IMR-90 (cell line): ENCODE measurements at regions not wholly inside any gene's neighbourhood (a gene's known extent, or its start where the extent isn't known, plus 50 kb on each side); places are given as distances from the start of the nearest gene placed in this dataset.

Source experiments
- ATAC-seq: fragments of 200-7000 bp; cut with Tn5 transposase; 2 replicates; pipeline ENCODE4 v1.9.1; 2020; ENCODE audit warnings: low read depth, mild to moderate bottlenecking, moderate library complexity
- BruUV-seq: library from RNA; stranded (reverse); fragments of 400-500 nt; replicated peaks from 2 replicates; lab custom pipeline; 2021; lab: Mats Ljungman, UMichigan
- CTCF ChIA-PET: fragments of 300-600 bp; formaldehyde crosslinking; extraction: SDS; loops from one replicate; lab custom pipeline; 2021; ENCODE audit warnings: antibody characterized with exemption; lab: Yijun Ruan, JAX
- POLR2A ChIA-PET: fragments of 300-600 bp; sonication (Branson Sonifier 250); formaldehyde crosslinking; loops from one replicate; lab custom pipeline; 2022; ENCODE audit warnings: antibody characterized with exemption; ENCODE audit not compliant: unreplicated experiment; lab: Charles Lee
- DNase-seq: peaks from one replicate; pipeline ENCODE4 v3.0.0; 2013
- H2AFZ ChIP-seq: replicated peaks from 2 replicates; pipeline ENCODE3; 2013; ENCODE audit warnings: low read length, mild to moderate bottlenecking; ENCODE audit not compliant: poor library complexity
- H2AK5ac ChIP-seq: 2 replicates; pipeline ENCODE4 v1.6.1; 2013; ENCODE audit warnings: low read depth, low read length, inconsistent platforms
- H2AK9ac ChIP-seq: replicated peaks from 2 replicates; pipeline ENCODE3; 2013; ENCODE audit warnings: mild to moderate bottlenecking, low read depth, low read length, moderate library complexity; ENCODE audit not compliant: poor library complexity
- H2BK120ac ChIP-seq: 2 replicates; pipeline ENCODE4 v1.6.1; 2013; ENCODE audit warnings: low read depth, low read length, inconsistent platforms
- H2BK15ac ChIP-seq: 3 replicates; pipeline ENCODE4 v1.6.1; 2013; ENCODE audit warnings: low read depth, low read length, inconsistent platforms
- H2BK20ac ChIP-seq: 2 replicates; pipeline ENCODE4 v1.6.1; 2013; ENCODE audit warnings: low read depth, mild to moderate bottlenecking, inconsistent platforms, low read length, moderate library complexity
- H2BK5ac ChIP-seq: 2 replicates; pipeline ENCODE4 v1.6.1; 2013; ENCODE audit warnings: mild to moderate bottlenecking, low read depth, low read length, inconsistent platforms; ENCODE audit not compliant: poor library complexity, severe bottlenecking
- H3K14ac ChIP-seq: replicated peaks from 2 replicates; pipeline ENCODE4 v1.6.1; 2013; ENCODE audit warnings: low read depth, low read length, inconsistent platforms
- H3K18ac ChIP-seq: 2 replicates; pipeline ENCODE4 v1.6.1; 2013; ENCODE audit warnings: low read depth, low read length, control low read depth
- H3K23ac ChIP-seq: 2 replicates; pipeline ENCODE4 v1.6.1; 2013; ENCODE audit warnings: low read depth, low read length, inconsistent platforms
- H3K27ac ChIP-seq: 2 replicates; pipeline ENCODE4 v1.5.1; 2013; ENCODE audit warnings: mild to moderate bottlenecking, control low read depth, low read length; ENCODE audit not compliant: insufficient read depth
- H3K27me3 ChIP-seq: 2 replicates; pipeline ENCODE4 v1.6.1; 2013; ENCODE audit warnings: low read length; ENCODE audit not compliant: control insufficient read depth, insufficient read depth
- H3K36me3 ChIP-seq: 2 replicates; pipeline ENCODE4 v1.6.1; 2013; ENCODE audit warnings: low read length, mixed read lengths; ENCODE audit not compliant: control insufficient read depth, insufficient read depth
- H3K4ac ChIP-seq: 2 replicates; pipeline ENCODE4 v1.6.1; 2013; ENCODE audit warnings: low read depth, low read length, inconsistent platforms
- H3K4me1 ChIP-seq: 2 replicates; pipeline ENCODE4 v1.6.1; 2013; ENCODE audit warnings: low read length, mixed read lengths; ENCODE audit not compliant: control insufficient read depth, insufficient read depth
- H3K4me2 ChIP-seq: 2 replicates; pipeline ENCODE4 v1.6.1; 2013; ENCODE audit warnings: low read depth, mild to moderate bottlenecking, control low read depth, low read length, moderate library complexity
- H3K4me3 ChIP-seq: 2 replicates; pipeline ENCODE4 v1.5.1; 2013; ENCODE audit warnings: low read depth, mild to moderate bottlenecking, control low read depth, low read length, moderate library complexity; ENCODE audit not compliant: insufficient read depth
- H3K56ac ChIP-seq: 2 replicates; pipeline ENCODE4 v1.6.1; 2013; ENCODE audit warnings: low read length, inconsistent platforms; ENCODE audit not compliant: insufficient read depth; ENCODE audit errors: extremely low read depth
- H3K79me1 ChIP-seq, 2 experiments: 2 replicates each; pipeline ENCODE4 v1.6.1; 2013; ENCODE audit warnings: low read length in 2 of 2, inconsistent platforms in 1 of 2, low read depth in 1 of 2
- H3K9ac ChIP-seq: 2 replicates; pipeline ENCODE4 v1.6.1; 2013; ENCODE audit warnings: low read depth, low read length, control low read depth
- H3K9me1 ChIP-seq: 2 replicates; pipeline ENCODE4 v1.6.1; 2013; ENCODE audit warnings: low read length, inconsistent platforms; ENCODE audit not compliant: insufficient read depth
- H3K9me3 ChIP-seq: 2 replicates; pipeline ENCODE4 v1.6.1; 2013; ENCODE audit warnings: low read length; ENCODE audit not compliant: control insufficient read depth, insufficient read depth
- H4K20me1 ChIP-seq: 2 replicates; pipeline ENCODE4 v1.6.1; 2013; ENCODE audit warnings: low read length, inconsistent platforms; ENCODE audit not compliant: insufficient read depth
- H4K5ac ChIP-seq: 2 replicates; pipeline ENCODE4 v1.6.1; 2013; ENCODE audit warnings: mild to moderate bottlenecking, low read depth, low read length, control low read depth
- H4K8ac ChIP-seq, 2 experiments: 2 replicates each; pipeline ENCODE4 v1.6.1; 2013; ENCODE audit warnings: low read depth in 2 of 2, low read length in 2 of 2, control low read depth in 1 of 2, inconsistent platforms in 1 of 2
- H4K91ac ChIP-seq: 2 replicates; pipeline ENCODE4 v1.6.1; 2013; ENCODE audit warnings: low read depth, low read length, inconsistent platforms; ENCODE audit not compliant: insufficient read depth
- CEBPB ChIP-seq: IDR thresholded peaks from 2 replicates; pipeline ENCODE4 v1.6.1; 2012; ENCODE audit warnings: low read depth, low read length, improper control_type of control experiment
- CHD1 ChIP-seq: IDR thresholded peaks from 2 replicates; pipeline ENCODE4 v1.6.1; 2012; ENCODE audit warnings: low read depth, low read length, improper control_type of control experiment
- CTCF ChIP-seq: conservative IDR thresholded peaks from 2 replicates; pipeline ENCODE4 v1.5.1; 2012; ENCODE audit warnings: mild to moderate bottlenecking, low read depth, low read length, improper control_type of control experiment
- ELK1 ChIP-seq: fragments of 150-350 bp; IDR thresholded peaks from 2 replicates; pipeline ENCODE4 v1.6.1; 2016; ENCODE audit warnings: low read depth, mild to moderate bottlenecking, low read length, moderate library complexity, borderline replicate concordance
- FOS ChIP-seq: fragments of 150-350 bp; IDR thresholded peaks from 2 replicates; pipeline ENCODE4 v1.6.1; 2016; ENCODE audit warnings: low read depth, low read length
- MAFK ChIP-seq: IDR thresholded peaks from 2 replicates; pipeline ENCODE4 v1.6.1; 2012; ENCODE audit warnings: low read depth, low read length, improper control_type of control experiment
- MAZ ChIP-seq: IDR thresholded peaks from 2 replicates; pipeline ENCODE4 v1.6.1; 2012; ENCODE audit warnings: low read depth, mild to moderate bottlenecking, low read length, improper control_type of control experiment, moderate library complexity, borderline replicate concordance
- MXI1 ChIP-seq: IDR thresholded peaks from 2 replicates; pipeline ENCODE4 v1.6.1; 2012; ENCODE audit warnings: low read depth, mild to moderate bottlenecking, low read length, moderate library complexity, borderline replicate concordance
- NFE2L2 ChIP-seq: fragments of 150-350 bp; IDR thresholded peaks from 2 replicates; pipeline ENCODE4 v1.6.1; 2016; ENCODE audit warnings: low read depth, mild to moderate bottlenecking, low read length
- RAD21 ChIP-seq: IDR thresholded peaks from 2 replicates; pipeline ENCODE4 v1.6.1; 2012; ENCODE audit warnings: low read length, improper control_type of control experiment
- RCOR1 ChIP-seq: IDR thresholded peaks from 2 replicates; pipeline ENCODE4 v1.6.1; 2012; ENCODE audit warnings: mild to moderate bottlenecking, low read length, improper control_type of control experiment; ENCODE audit not compliant: insufficient replicate concordance
- RFX5 ChIP-seq: IDR thresholded peaks from 2 replicates; pipeline ENCODE4 v1.8.0; 2012; ENCODE audit warnings: low read depth, mild to moderate bottlenecking, low read length, moderate library complexity
- USF2 ChIP-seq: fragments of 150-350 bp; IDR thresholded peaks from 2 replicates; pipeline ENCODE4 v1.6.1; 2017; ENCODE audit warnings: mild to moderate bottlenecking, antibody characterized with exemption, low read length, low read depth
- WGBS, 2 experiments: methylation state at CpG; one replicate each; pipeline versions ENCODE4 v1.1.5 to v1.1.7; 2013; ENCODE audit warnings: missing lambda C conversion rate in 2 of 2; ENCODE audit not compliant: insufficient read length in 1 of 2; ENCODE audit errors: extremely low coverage in 2 of 2; 5-methylcytosine and 5-hydroxymethylcytosine counted together
- dilution Hi-C: fragments of 300-500 bp; cut with HindIII; formaldehyde crosslinking; loops from one replicate; pipeline ENCODE4 v1.14.3; 2018; ENCODE audit warnings: low sequenced_read_pairs; ENCODE audit not compliant: unreplicated experiment
- in situ Hi-C: fragments of 300-500 bp; cut with MboI; formaldehyde crosslinking; loops from 3 replicates; pipeline ENCODE4 v1.14.3; 2019; ENCODE audit warnings: low sequenced_read_pairs, inconsistent platforms, mixed read lengths
- intact Hi-C: fragments of 100-400 bp; cut with micrococcal nuclease; formaldehyde crosslinking; loops from 2 replicates; pipeline ENCODE4 v1.10.0; 2022

DNA sequence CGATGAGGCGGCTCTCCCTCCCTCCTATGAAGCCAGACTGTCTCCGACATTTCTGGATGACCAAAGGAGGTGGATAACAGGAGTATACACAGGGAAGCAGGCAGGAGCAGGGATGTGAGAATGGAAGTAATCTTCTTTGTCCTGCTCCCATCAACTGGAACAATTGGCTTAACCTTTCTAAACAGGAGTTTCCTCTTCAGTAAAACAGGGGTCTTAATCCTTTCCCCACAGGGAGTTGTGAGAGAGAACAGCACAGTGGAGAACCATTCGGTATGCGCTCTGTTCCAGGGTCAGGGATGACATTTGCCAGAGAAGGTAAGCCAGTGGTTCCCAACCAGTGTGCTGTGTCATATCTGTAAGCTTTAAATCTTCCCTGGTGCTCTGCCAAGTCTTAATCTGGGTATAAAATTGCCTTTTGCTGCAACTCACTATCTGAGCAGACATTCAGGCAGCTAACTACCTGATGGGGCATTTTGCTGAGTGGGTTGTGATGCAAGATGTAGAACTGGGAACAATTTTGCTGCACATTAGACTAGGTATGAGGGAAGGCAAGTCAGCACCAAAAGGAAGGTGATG, 294.8 kb upstream of the KIF2A start:
- ATAC-seq (no peak), DNase-seq (no peak)
- no peak overlapping the region for H2BK15ac ChIP-seq
- H3K18ac ChIP-seq, result no peak overlapping the region
- no peak overlapping the region for H3K27ac ChIP-seq
- ChIA-PET CTCF (no interaction called here), POLR2A (no interaction called here)
- H2BK5ac ChIP-seq, result no peak overlapping the region
- no peak overlapping the region for H3K9ac ChIP-seq
- no peak overlapping the region for H2AK5ac ChIP-seq
- no peak overlapping the region for H3K4ac ChIP-seq
- TF ChIP-seq RCOR1 (no peak), NFE2L2 (no peak), MAFK (no peak), CEBPB (no peak), RFX5 (no peak), CHD1 (no peak), USF2 (no peak), MAZ (no peak), MXI1 (no peak), CTCF (no peak), FOS (no peak), RAD21 (no peak), ELK1 (no peak)
- H3K9me1 ChIP-seq, result no peaks in the 10 kb centered on the region
- no peaks in the 10 kb centered on the region for H3K4me1 ChIP-seq
- no peaks in the 10 kb centered on the region for H3K9me3 ChIP-seq
- no peaks in the 10 kb centered on the region for H4K20me1 ChIP-seq
- no peak overlapping the region for H2BK120ac ChIP-seq
- H3K4me2 ChIP-seq, result no peak overlapping the region
- H3K36me3 ChIP-seq, result no peaks in the 10 kb centered on the region
- H2AK9ac ChIP-seq, result no peak overlapping the region
- in situ Hi-C loops, result no loop called here
- H4K91ac ChIP-seq, result no peak overlapping the region
- H3K23ac ChIP-seq, result no peak overlapping the region
- no CpG with 5 or more reads among the region's 5 CpGs for WGBS, 2 experiments
- no peak overlapping the region for H2BK20ac ChIP-seq
- H3K14ac ChIP-seq, result no peak overlapping the region
- H3K27me3 ChIP-seq, result no peaks in the 10 kb centered on the region
- H4K8ac ChIP-seq, result no peak overlapping the region
- H3K79me1 ChIP-seq, result no peaks in the 10 kb centered on the region
- no peak overlapping the region for H3K56ac ChIP-seq
- no TSS peak for BruUV-seq
- no peak overlapping the region for H2AFZ ChIP-seq
- H4K5ac ChIP-seq, result no peak overlapping the region
- dilution Hi-C loops, result no loop called here
- intact Hi-C loops, result no loop called here
- H3K4me3 ChIP-seq, result no peak overlapping the region
